AG09309 (cell line): ENCODE measurements at regions not wholly inside any gene's neighbourhood (a gene's known extent, or its start where the extent isn't known, plus 50 kb on each side); places are given as distances from the start of the nearest gene placed in this dataset.

Experiments used
- DNase-seq: peaks from one replicate; pipeline ENCODE4 v3.0.0-alpha.2; 2010; ENCODE audit warnings: low read depth
- H3K4me3 ChIP-seq: 2 replicates; pipeline ENCODE4 v1.5.1; 2011; ENCODE audit warnings: mild to moderate bottlenecking, low read depth, low read length, moderate library complexity; ENCODE audit not compliant: control insufficient read depth
- TF ChIP-seq, protein P1 (sequence below): IDR thresholded peaks from 2 replicates; pipeline ENCODE4 v1.5.1; 2011; ENCODE audit warnings: mild to moderate bottlenecking, low read depth, low read length, inconsistent platforms; ENCODE audit not compliant: insufficient read depth, control insufficient read depth; ENCODE audit errors: missing control alignments

DNA sequence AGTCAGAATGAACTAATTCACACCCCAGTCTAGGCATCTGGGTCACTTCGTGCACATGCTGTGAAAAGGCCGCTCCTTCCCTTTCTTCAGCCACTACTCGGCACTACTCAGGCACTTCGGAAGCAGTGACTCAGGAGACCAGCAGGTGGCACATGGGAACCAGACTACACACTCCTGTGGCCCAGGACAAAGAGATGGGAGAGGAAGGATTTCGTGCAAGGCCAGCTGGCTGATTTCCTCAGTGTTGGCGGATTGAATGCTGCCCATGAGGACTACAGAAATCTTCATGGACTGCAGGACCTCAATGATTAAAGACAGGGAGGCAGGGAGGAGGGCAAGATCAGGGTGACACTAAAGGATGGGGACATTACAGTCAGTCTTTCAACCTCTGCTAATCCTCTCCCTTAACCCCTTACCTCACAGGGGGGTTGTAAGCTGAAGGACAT is 117.8 kb upstream of the SPACA1 start:
- peak; percentile 64 for DNase-seq
- TF ChIP-seq, protein P1, sequence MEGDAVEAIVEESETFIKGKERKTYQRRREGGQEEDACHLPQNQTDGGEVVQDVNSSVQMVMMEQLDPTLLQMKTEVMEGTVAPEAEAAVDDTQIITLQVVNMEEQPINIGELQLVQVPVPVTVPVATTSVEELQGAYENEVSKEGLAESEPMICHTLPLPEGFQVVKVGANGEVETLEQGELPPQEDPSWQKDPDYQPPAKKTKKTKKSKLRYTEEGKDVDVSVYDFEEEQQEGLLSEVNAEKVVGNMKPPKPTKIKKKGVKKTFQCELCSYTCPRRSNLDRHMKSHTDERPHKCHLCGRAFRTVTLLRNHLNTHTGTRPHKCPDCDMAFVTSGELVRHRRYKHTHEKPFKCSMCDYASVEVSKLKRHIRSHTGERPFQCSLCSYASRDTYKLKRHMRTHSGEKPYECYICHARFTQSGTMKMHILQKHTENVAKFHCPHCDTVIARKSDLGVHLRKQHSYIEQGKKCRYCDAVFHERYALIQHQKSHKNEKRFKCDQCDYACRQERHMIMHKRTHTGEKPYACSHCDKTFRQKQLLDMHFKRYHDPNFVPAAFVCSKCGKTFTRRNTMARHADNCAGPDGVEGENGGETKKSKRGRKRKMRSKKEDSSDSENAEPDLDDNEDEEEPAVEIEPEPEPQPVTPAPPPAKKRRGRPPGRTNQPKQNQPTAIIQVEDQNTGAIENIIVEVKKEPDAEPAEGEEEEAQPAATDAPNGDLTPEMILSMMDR: peak; percentile 94
- no peak overlapping the region for H3K4me3 ChIP-seq

DNA sequence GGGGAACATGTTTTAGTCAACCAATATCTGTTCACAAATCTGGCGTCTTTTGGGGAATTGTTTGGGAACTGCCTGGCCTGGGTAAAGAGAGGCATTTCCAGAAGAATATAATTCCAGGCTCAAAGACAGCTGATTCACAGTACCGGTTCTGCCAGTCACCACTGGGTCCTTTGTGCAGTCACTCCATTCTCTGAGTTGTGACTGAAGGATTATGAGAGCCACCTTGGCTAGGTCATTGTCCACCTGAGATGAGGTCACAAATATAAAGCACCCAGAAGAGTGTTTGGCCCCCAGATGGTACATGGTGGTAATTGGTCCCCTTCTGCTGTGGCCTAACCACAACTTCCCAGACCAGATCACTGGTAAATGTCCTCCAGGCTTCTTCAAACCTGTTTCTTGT is 121.0 kb upstream of the SPACA1 start:
- DNase-seq: no peak
- TF ChIP-seq, protein P1: no peak

GRCh38 chr6:87926072-87926471 is 121.6 kb upstream of the SPACA1 start:
- TF ChIP-seq, protein P1: no peak
- no peak overlapping the region for H3K4me3 ChIP-seq
- no peak for DNase-seq

More for the DNA sequence above, 121.0 kb upstream of the SPACA1 start:
- no peak overlapping the region for H3K4me3 ChIP-seq

GRCh38 chr6:87925373-87926060 is 122.1 kb upstream of the SPACA1 start:
- TF ChIP-seq, protein P1: no peak
- DNase-seq: no peak
- no peak overlapping the region for H3K4me3 ChIP-seq

DNA sequence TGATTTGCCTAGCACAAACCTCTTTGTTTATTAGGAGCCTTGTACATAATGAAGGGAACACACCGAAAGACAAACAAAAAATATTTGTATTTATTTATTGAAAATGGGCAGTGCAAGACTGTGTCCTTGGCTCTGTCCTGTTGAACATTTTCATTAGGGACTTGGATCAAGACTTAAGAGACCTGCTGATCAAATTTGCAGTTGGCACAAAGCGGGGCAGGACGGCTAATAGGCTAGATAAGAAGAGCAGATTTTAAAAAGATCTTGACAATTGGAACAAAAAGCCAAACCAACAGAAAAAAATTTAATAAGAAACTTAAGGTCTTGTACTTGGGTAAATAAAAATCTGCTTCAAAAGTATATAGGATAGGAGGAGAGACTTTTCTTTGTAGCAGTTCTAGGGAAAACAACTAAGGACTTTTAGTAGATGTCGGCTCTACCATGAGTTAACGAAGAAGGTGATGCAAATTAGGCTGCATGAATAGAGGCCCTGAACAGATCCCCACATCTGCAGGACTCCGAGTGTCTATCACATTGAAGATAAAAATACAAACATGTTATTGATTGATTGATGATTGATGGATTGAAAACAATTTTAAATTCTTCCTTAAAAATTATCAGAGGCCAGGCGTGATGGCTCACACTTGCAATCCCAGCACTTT is 124.1 kb upstream of the SPACA1 start:
- no peak for DNase-seq
- TF ChIP-seq, protein P1: no peak
- no peak overlapping the region for H3K4me3 ChIP-seq

- TF ChIP-seq, protein P1: no peak
- no peak overlapping the region for H3K4me3 ChIP-seq
- DNase-seq: no peak
Measured at GRCh38 chr6:87922947-87923330, 124.7 kb upstream of the SPACA1 start.
